Spinal cord (tissue), 9 donors: ENCODE measurements at regions not wholly inside any gene's neighbourhood (a gene's known extent, or its start where the extent isn't known, plus 50 kb on each side); places are given as distances from the start of the nearest gene placed in this dataset.
"Not testable (repeated sequence)": the region's sequence is repeated elsewhere in the genome, so short reads cannot be mapped to it uniquely, and the experiment has no call there.

Experiments
- DNase-seq, 6 donors: peaks; one replicate each; pipeline versions ENCODE4 v3.0.0 to v3.0.0-alpha.2; 2013 to 2015; ENCODE audit warnings: low spot score in 6 of 6, low read depth in 4 of 6
- H3K27ac ChIP-seq: one replicate; pipeline ENCODE4 v1.5.1; 2013; ENCODE audit warnings: low read depth, low read length, control low read depth
- H3K27me3 ChIP-seq: one replicate; pipeline ENCODE4 v1.6.1; 2013; ENCODE audit warnings: low read length; ENCODE audit not compliant: control insufficient read depth, insufficient read depth
- H3K36me3 ChIP-seq: one replicate; pipeline ENCODE4 v1.6.1; 2013; ENCODE audit warnings: low read length; ENCODE audit not compliant: control insufficient read depth, insufficient read depth
- H3K4me1 ChIP-seq: one replicate; pipeline ENCODE4 v1.6.1; 2013; ENCODE audit warnings: low read length; ENCODE audit not compliant: control insufficient read depth, insufficient read depth
- H3K4me3 ChIP-seq: one replicate; pipeline ENCODE4 v1.5.1; 2013; ENCODE audit warnings: low read depth, low read length, control low read depth
- H3K9me3 ChIP-seq: one replicate; pipeline ENCODE4 v1.6.1; 2013; ENCODE audit warnings: low read length; ENCODE audit not compliant: control insufficient read depth, insufficient read depth
- WGBS: methylation state at CpG from one replicate; pipeline ENCODE4 v1.1.5; 2013; ENCODE audit warnings: missing lambda C conversion rate; ENCODE audit not compliant: insufficient coverage; 5-methylcytosine and 5-hydroxymethylcytosine counted together
- donor health status: healthy.

GRCh38 chr7:106583706-106584690, 77.0 kb downstream of the CCDC71L start:
- no peak for DNase-seq
- no peak overlapping the region for H3K4me3 ChIP-seq
- no peaks in the 10 kb centered on the region for H3K27me3 ChIP-seq
- no peaks in the 10 kb centered on the region for H3K9me3 ChIP-seq
- H3K4me1 ChIP-seq = no peaks in the 10 kb centered on the region
- H3K27ac ChIP-seq = no peak overlapping the region
- H3K36me3 ChIP-seq = no peaks in the 10 kb centered on the region
- 100% methylated on average over 1 of the region's 5 CpGs for WGBS

- no peaks in the 10 kb centered on the region for H3K9me3 ChIP-seq
- H3K27ac ChIP-seq = no peak overlapping the region
- H3K27me3 ChIP-seq = no peaks in the 10 kb centered on the region
- no peak overlapping the region for H3K4me3 ChIP-seq
- WGBS = no CpG with 5 or more reads among the region's 2 CpGs
- no peaks in the 10 kb centered on the region for H3K36me3 ChIP-seq
- no peaks in the 10 kb centered on the region for H3K4me1 ChIP-seq
- DNase-seq = no peak
These were observed 77.9 kb downstream of the CCDC71L start for GRCh38 chr7:106583100-106583499.

GRCh38 chr7:106582365-106582764, 78.6 kb downstream of the CCDC71L start:
- no peak overlapping the region for H3K27ac ChIP-seq
- H3K27me3 ChIP-seq = no peaks in the 10 kb centered on the region
- no peak for DNase-seq
- 50% methylated on average over 1 of the region's 2 CpGs for WGBS
- H3K36me3 ChIP-seq = no peaks in the 10 kb centered on the region
- H3K4me1 ChIP-seq = no peaks in the 10 kb centered on the region
- H3K4me3 ChIP-seq = no peak overlapping the region
- no peaks in the 10 kb centered on the region for H3K9me3 ChIP-seq

GRCh38 chr7:106579086-106579485, 81.9 kb downstream of the CCDC71L start:
- H3K9me3 ChIP-seq, DNase-seq, H3K4me3 ChIP-seq, H3K36me3 ChIP-seq, H3K4me1 ChIP-seq, H3K27ac ChIP-seq, H3K27me3 ChIP-seq: not testable (repeated sequence)
- WGBS = 74% methylated on average over 3 of the region's 13 CpGs

GRCh38 chr7:106575138-106575823, 85.7 kb downstream of the CCDC71L start:
- H3K27me3 ChIP-seq = no peaks in the 10 kb centered on the region
- no peak overlapping the region for H3K27ac ChIP-seq
- H3K9me3 ChIP-seq = no peaks in the 10 kb centered on the region
- no peak overlapping the region for H3K4me3 ChIP-seq
- no peaks in the 10 kb centered on the region for H3K4me1 ChIP-seq
- no peaks in the 10 kb centered on the region for H3K36me3 ChIP-seq
- 100% methylated on average over 1 of the region's 6 CpGs for WGBS
- DNase-seq = no peak

GRCh38 chr7:106573738-106574137, 87.2 kb downstream of the CCDC71L start:
- Histone ChIP-seq H3K4me1 (no peaks in the 10 kb centered on the region), H3K36me3 (no peaks in the 10 kb centered on the region), H3K27ac (no peak overlapping the region), H3K9me3 (no peaks in the 10 kb centered on the region), H3K4me3 (no peak overlapping the region), H3K27me3 (no peaks in the 10 kb centered on the region)
- no peak for DNase-seq
- 54% methylated on average over 2 of the region's 3 CpGs for WGBS

GRCh38 chr7:106573125-106573663, 87.8 kb downstream of the CCDC71L start:
- WGBS = no CpG with 5 or more reads among the region's 1 CpG

GRCh38 chr7:106572394-106573124, 88.4 kb downstream of the CCDC71L start:
- Histone ChIP-seq H3K27me3 (no peaks in the 10 kb centered on the region), H3K9me3 (no peaks in the 10 kb centered on the region), H3K4me3 (no peak overlapping the region), H3K27ac (no peak overlapping the region), H3K4me1 (no peaks in the 10 kb centered on the region), H3K36me3 (no peaks in the 10 kb centered on the region)
- no peak for DNase-seq
- 83% methylated on average over 1 of the region's 3 CpGs for WGBS

More at GRCh38 chr7:106573125-106573663, 87.8 kb downstream of the CCDC71L start:
- H3K4me1 ChIP-seq = no peaks in the 10 kb centered on the region
- no peak for DNase-seq
- no peaks in the 10 kb centered on the region for H3K36me3 ChIP-seq
- H3K27ac ChIP-seq = no peak overlapping the region
- no peaks in the 10 kb centered on the region for H3K9me3 ChIP-seq
- no peak overlapping the region for H3K4me3 ChIP-seq
- H3K27me3 ChIP-seq = no peaks in the 10 kb centered on the region

- no peaks in the 10 kb centered on the region for H3K4me1 ChIP-seq
- H3K27ac ChIP-seq = no peak overlapping the region
- H3K9me3 ChIP-seq = no peaks in the 10 kb centered on the region
- no peaks in the 10 kb centered on the region for H3K27me3 ChIP-seq
- no peak for DNase-seq
- H3K4me3 ChIP-seq = no peak overlapping the region
- 100% methylated on average over 2 of the region's 3 CpGs for WGBS
- H3K36me3 ChIP-seq = no peaks in the 10 kb centered on the region
These were observed 89.4 kb downstream of the CCDC71L start for GRCh38 chr7:106571563-106571962.
